Right ventricle myocardium superior (tissue), 1 donor: ENCODE measurements at regions not wholly inside any gene's neighbourhood (a gene's known extent, or its start where the extent isn't known, plus 50 kb on each side); places are given as distances from the start of the nearest gene placed in this dataset.
A peak's percentile ranks its signal among the peaks of the same experiment; 100 is the strongest.

Source experiments
- ATAC-seq: fragments of 200-7000 bp; cut with Tn5 transposase; one replicate; pipeline ENCODE4 v1.9.1; 2020; ENCODE audit warnings: mild to moderate bottlenecking; ENCODE audit not compliant: poor library complexity
- DNase-seq: peaks from one replicate; pipeline ENCODE4 v3.0.0-alpha.2; 2020
- intact Hi-C: fragments of 100-400 bp; cut with DNase I; formaldehyde crosslinking; loops from one replicate; pipeline ENCODE4 v1.11.2; 2022
- donor health status: DM: no; HTN: yes; CAD: no; lungs with severe emphysema.

DNA sequence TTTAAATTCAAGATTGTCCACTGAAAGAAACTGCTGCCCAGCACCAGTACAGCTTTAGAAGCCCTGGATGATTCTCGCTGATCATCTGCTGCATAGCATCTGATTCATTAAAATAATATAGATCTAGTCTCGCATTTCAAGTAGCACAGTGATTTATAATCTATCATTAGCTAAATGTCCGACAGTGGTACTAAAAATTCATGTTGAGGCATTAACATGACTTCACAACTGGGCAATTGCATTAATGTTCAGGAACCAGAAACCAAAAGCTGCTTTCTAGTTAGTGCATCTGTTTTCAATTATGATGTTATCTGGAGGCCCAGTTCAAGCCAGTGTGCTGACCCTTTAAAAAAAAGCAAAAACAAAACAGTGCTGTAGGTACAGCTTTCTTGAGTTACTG is 1987.2 kb upstream of the SEL1L start:
- intact Hi-C loops = no loop called here
- DNase-seq (no peak), ATAC-seq (no peak)

DNA sequence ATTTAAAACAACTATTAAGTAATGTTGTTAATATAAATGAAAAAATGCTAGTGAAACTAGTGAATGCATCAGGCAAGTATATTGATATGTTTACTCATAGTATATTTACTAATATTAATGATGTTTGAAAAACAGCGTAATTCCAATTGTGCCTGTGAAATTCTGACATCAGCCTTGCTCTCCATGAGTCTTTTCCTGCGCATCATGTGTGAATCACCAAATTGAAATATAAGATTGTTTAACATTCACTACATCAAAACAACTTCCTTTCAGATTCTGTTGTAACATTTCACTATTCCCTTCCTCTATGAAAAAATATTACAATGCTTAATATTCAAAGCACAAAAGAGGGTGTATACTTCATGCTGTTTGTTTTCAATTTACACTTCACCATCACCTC is 1995.9 kb upstream of the SEL1L start:
- intact Hi-C loops = no loop called here
- DNase-seq (no peak), ATAC-seq (no peak)

DNA sequence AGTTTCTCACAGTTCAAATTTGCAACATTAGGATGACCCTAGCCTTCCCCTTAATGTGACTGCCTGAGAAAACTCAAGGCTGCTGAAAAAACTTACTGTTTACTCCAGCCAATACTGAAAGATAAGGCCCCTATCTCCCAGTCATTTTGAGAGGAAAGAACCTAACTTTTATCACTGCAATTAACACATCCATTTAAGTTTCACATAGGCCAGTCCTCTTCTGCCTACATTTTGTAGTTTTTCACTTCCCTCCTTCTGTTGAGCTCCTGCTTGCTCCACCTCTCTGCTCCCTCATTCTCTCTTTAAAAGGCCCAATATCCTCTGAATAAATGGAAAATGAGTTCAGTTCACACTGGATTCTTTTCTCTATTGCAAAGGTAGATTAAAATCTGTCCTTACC is 1996.2 kb upstream of the FLRT2 start:
- DNase-seq (no peak), ATAC-seq (no peak)
- intact Hi-C loops = no loop called here

DNA sequence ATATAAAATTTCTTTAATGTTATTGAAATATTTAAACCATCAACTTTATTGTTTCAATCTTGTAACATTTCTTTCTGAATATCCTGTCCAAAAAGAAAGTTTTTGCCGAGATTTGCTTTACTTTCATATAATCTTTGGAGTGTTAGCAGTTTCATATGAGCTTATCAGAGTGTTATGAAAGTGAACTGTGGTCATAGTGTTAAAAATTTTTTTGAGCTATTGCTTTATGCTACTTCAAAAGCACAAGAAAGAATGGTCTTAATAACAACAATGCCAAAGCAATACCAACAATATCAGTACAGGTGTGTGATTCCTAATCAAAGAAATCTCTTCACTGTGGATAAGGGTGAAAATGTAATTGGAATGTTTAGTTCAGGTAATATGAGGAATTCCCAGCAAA is 1994.9 kb upstream of the FLRT2 start:
- intact Hi-C loops = no loop called here
- ATAC-seq = no peak
- DNase-seq = no peak

DNA sequence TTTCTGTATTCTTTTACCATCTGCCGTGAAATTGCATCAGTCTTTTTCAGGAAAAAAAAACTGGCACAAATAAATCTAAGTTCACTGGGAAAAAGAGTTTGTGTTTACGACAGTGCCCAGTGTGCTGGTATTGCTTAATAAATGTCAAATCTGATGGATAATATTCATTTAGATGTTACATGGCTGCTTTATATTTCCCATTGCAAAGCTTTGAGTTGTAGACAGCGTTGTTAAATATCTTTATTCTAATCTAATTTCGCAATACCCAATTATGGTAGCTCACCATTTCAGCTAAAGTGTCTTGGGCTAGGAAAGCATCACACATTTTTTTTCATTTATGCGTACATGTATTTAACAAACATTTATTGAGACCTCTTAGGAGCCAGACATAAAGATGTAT is 1994.5 kb upstream of the FLRT2 start:
- ATAC-seq (no peak), DNase-seq (no peak)
- intact Hi-C loops = no loop called here

DNA sequence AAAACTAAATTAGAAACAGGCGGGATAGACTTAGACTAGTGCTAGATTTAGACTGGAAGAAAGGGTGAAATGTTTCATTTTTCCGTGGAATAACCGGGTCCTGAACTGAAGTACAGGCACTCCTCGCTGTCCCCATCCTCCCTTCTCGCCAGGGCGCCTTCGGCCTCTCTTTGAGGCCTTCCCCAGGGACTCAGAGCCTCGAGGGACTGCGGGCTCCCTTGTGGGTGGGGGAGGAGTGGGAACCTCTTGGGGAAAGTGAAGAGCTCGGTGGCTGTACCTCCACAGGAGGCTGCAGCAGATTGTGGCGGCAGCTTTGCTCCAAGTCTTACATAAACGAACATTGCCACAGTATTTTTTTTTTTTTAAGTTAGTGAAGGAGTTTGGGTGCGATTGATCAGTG is 1988.8 kb upstream of the FLRT2 start:
- ATAC-seq = no peak
- intact Hi-C loops = no loop called here
- no peak for DNase-seq

DNA sequence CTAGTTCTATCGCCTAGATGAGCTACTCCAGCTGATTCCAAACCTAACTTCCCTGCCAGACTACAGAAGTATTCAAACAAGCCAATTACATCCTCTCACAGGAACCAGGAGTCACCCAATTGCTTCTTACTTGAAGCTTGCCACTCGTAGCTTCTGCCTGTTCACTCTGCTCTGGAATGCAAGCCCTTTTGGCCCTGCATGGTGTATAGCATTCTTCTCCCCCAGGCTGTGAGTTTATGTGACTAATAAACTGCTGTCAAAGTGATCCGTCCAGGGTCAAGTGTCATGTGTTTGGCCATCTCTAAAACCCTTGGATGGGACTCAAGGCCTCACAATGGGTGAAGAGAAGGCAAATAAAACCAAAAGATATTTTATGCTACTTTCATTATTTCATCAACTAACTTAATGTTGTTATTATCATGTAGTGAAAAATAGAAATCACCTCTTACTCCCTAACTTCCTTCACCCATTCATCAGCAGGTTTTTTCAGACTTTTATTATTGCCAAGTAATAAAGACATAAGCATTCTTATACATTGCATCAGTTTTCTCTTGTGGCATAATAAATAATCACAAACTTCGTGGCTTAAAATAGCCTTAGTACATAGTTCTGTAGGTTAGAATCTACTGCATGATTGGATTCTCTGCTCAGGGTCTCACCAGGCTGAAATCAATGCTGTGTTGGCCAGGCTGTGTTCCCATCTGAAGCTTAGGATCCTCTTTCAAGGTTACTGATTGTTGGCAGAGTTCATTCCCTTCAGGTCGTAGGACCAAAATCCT is 1981.7 kb upstream of the FLRT2 start:
- no peak for DNase-seq
- ATAC-seq = no peak
- intact Hi-C loops = no loop called here

DNA sequence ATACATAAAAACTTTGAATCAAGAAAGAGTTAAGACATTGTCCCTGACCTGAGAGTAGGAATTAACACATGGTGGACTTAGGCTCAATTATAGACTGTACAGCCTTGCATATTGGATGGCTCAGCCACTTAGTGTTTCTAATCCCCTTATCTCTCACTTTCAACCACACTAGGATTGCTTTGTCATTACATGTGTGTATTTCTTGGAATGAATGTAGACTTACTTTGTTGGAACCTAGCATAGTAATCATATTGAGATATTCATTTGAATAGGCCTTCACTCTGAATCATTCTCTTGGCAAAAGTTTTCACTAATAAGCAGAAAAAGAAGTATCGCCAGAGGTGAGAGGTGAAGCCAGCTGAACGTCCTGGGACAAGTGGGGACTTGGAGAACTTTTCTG is 1973.9 kb upstream of the FLRT2 start:
- intact Hi-C loops = no loop called here

DNA sequence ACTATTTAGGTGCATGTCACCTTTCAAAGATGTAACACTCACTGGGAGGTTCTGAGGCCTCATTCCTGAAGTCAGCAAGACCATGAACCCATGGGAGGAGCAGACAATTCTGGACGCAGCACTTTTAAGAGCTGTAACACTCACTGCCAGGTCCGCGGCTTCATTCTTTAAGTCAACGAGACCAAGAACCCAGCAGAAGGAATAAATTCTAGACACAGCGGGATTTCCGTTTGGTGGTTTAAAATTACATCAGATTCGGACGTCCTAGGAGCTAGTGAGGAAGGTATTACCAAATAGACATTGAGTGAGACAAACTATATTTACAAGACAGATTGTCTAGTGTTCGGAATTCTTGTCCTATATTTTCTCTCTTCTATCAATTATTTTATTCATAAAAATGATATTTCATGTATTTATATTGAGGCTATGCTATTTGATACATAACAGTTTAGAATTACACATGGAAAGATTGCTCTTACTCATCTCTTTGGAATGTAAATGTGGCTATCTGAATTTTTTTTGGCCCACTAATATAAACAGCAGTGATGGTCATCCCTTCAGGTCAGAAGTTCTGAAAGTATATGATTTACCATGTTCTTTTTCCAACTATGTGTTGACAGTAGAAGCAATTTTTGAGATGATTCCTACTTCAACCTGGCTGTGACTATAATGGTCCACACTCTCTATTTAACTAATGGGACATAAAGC is 1973.0 kb upstream of the FLRT2 start:
- DNase-seq (no peak), ATAC-seq (no peak)
- intact Hi-C loops = no loop called here

More for the DNA sequence above, 1973.9 kb upstream of the FLRT2 start:
- ATAC-seq (no peak), DNase-seq (no peak)

DNA sequence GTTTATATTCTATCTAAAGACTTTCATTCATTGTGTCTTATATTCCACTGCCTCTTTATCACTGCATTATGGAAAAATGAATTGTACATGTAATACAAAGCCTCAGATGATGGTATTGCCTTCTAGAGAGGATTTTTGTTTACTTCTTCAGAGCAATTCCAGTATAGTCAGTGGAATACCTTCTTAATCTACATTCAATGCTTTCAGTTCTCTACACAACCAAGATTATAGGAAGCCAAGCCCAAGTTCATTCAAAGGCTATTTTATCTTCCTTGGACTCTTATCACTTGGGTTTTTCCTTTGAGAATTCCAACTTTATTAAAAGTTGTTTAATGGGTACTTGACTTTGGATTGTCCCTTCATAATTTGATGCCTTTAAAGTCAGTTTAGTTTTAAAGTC is 1971.0 kb upstream of the FLRT2 start:
- intact Hi-C loops = no loop called here
- ATAC-seq (no peak), DNase-seq (no peak)

DNA sequence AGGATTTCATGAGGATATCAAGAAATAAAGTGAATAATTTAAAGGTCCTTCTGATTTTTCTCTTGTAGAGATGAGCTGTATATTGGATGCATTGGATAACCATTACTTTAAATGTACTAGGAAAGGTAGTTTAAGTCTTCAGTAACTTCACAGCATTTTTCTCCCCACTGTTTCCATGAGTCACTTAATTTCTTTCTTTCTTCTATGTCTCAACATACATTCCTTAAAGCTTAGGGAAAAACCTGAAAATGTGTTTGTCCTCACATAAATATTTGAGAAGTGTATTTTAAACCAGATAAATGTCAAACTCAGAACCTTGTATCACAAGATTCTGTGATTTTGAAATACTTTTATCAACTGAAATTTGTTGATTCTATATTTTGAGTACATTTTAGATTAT is 1970.2 kb upstream of the FLRT2 start:
- ATAC-seq (no peak), DNase-seq (no peak)
- intact Hi-C loops = no loop called here

DNA sequence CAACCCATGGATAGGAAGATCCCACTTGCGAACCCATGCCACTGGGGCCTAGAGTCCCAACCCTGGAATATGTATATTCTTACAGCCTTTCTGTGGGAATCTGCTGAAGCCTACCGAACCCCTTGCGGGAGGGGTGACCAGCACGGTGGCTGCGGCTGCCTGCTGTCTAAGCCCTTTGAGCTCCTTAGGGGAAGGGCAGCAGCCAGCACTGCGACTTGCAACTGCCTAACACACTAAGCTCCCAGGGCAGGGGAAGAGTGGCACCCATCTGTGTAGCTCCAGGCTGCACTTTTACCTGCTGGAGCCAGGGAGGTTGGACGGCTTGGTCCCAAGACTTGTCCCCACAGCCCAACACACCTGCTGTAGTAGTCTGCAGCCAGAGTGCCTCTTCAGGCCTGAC is 1968.7 kb upstream of the FLRT2 start:
- ATAC-seq (no peak), DNase-seq (no peak)
- intact Hi-C loops = no loop called here

DNA sequence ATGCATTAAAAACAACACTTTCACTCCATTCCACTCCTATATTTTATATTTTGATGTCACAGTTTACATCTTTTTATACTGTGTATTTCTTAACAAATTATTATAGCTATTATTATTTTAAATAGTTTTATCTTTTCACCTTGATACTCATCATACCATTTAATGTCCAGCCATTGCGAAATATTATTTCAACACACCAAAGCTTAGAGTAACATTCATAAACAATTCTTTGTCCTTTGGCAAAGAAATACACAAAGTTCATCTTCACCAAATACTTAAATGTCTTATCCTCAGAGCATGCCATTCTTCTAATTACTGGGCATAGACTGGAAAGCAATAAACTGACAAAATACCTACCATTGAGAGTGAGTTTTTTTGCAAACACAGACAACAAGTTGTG is 1963.4 kb upstream of the FLRT2 start:
- intact Hi-C loops = no loop called here
- ATAC-seq (no peak), DNase-seq (no peak)

DNA sequence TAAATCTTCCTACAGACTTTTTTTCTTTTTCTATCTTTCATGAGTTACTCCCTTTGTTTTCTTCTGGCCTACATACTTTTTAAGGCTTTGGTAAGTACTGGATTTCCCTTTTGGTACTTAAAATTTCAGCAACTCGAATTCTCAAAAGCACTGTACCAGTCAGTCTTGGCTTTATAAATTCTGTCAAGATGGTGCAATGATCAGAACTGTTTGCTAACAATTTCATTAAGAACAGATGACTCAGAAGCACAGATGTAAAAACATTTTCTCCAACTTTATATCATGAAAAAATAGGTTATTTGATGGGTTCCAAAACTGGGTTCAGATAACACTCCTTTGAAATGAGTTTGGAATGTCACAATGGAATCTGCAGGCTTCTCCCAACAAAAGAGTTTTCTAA is 1961.8 kb upstream of the FLRT2 start:
- intact Hi-C loops = no loop called here
- no peak for DNase-seq
- no peak for ATAC-seq

DNA sequence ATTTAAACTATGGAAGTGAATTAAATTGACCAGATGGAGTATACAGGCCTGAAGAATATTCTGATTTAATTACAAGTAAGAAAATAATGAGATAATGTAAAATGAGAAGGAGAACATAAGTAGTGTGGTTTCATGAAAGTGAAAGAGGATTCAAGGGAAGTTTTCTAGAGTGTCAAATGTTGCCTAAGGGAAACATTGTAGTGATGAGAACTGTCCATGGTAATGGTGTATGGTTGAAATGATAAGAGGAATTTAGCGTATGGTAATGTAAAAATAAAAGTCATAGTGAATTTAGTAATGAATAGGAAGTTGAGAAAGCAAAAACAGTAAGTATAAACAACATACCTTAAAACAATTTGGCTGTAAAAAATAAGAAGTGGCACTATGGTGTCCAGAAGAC is 1954.6 kb upstream of the FLRT2 start:
- DNase-seq (no peak), ATAC-seq (no peak)
- intact Hi-C loops = no loop called here

DNA sequence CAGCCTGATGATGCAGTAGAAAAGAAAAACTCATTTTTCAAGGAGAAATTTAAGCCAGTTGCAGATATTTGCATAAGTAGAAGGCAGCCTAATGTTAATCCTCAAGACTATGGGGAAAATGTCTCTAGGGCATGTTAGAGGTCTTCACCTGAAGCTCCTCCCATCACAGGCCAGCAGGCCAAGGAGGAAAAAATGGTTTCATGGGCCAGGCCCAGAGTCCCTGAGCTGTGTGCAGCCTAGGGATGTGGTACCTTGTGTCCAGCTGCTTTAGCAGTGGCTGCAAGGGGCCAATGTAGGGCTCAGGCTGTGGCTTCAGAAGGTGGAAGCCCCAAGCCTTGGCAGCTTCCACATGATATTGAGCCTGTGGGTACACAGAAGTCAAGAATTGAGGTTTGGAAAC is 1946.7 kb upstream of the FLRT2 start:
- intact Hi-C loops = no loop called here
- no peak for DNase-seq
- ATAC-seq = no peak

DNA sequence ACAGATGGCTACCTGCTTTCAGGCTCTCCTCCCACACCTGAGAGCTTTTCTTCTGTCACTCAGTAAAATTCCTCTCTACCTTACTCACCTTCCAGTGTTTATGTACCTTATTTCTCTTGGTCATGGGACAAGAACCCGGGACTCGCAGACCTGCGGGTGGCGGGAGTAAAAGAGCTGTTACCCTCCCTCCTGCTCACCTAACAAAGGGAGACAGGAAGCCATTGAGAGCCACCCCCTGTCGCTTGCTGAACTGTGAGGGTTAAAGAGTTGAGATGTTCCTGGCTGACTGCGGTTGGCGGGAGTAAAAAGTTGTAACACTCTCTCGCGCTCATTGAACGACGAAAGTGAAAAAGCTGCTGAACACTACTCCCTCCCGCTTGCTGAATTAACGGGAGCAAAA is 1935.1 kb upstream of the FLRT2 start:
- intact Hi-C loops = no loop called here
- peak; percentile 28 for DNase-seq
- ATAC-seq = no peak

DNA sequence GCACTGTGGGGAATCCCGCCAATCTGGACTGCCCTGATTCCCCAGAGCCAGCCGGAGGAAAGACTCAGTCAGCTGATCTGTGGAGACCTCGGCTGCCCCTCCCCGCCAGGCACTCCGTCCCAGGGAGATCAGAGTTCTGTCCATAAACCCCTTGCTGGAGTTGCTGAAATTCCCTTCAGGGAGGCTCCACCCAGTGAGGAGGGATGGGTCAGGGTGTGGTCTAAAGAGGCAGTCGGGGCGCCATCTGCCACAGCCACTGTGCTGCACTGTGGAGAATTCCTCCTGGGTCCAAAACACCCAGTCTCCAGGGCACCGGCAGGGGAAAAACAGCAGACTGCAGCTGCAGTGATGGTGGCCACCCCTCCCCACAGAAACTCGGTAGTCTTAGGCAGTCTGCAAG is 1922.3 kb upstream of the FLRT2 start:
- DNase-seq (no peak), ATAC-seq (no peak)
- intact Hi-C loops = no loop called here

DNA sequence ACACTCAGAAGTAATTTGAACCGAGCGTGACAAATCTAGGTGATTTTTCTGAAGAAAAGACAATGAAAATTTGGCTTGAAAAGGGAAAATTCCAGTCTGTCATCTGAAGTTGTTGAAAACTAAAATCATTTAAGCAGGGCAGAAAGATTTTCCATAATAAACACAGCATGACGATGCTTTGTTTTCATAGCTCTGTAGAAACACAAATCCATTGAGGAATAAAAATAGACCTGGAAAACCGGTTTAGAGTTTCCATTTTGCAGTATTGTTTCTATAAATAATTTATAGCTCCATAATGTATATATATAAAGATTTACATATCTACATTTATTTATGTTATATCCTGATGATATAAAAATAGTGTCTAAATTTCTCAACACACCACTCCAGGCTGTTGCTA is 1918.5 kb upstream of the FLRT2 start:
- no peak for DNase-seq
- intact Hi-C loops = no loop called here
- no peak for ATAC-seq

DNA sequence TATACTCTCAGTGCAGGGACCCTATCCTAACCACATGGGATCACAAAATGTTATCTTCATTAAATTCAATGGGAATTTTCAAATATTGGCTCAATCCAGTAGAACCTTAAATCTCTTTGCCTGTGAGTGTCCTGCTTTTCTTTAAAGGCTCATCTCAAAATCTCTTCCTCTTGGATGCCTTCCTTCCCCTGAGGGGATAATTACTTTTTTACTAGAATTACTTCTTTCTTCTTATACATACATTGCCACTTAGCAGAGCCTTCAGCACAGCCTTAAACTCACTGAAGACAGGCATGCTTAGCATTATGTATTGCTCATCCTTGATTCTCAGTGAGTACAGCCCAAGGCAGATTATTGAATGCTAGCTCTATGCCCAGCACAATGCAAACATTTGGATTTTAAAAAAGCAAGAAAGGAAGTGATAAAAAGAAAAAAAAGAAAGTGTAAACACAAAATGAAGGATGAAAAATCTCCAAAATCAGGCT is 1918.0 kb upstream of the FLRT2 start:
- no peak for ATAC-seq
- intact Hi-C loops = no loop called here
- no peak for DNase-seq

DNA sequence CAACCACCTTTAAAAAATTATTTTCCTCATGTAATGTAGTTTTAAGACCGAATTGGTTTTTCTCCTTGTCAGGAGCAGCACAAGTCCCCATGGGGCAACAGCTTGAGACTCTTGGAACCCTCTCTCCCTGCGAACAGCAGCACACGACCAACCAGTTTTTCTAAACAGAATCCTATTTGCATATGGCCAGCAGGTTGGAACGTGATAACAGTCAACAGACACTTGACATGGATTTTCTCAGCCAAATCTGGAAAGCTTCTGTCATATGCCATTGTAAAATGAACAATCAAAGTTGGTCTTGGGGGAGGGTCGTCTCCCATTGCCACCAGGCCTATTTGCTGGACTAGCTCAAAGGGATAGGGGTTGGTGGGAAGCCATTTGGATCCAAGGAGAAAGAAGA is 1915.0 kb upstream of the FLRT2 start:
- DNase-seq (no peak), ATAC-seq (no peak)
- intact Hi-C loops = no loop called here
